NCI-H1105 (cell line): ENCODE measurements at regions not wholly inside any gene's neighbourhood (a gene's known extent, or its start where the extent isn't known, plus 50 kb on each side); places are given as distances from the start of the nearest gene placed in this dataset.
"Not testable (repeated sequence)": the region's sequence is repeated elsewhere in the genome, so short reads cannot be mapped to it uniquely, and the experiment has no call there.

Experiments used
- DNase-seq: peaks from one replicate; lab custom pipeline; 2025; lab: John Stamatoyannopoulos, UW

DNA sequence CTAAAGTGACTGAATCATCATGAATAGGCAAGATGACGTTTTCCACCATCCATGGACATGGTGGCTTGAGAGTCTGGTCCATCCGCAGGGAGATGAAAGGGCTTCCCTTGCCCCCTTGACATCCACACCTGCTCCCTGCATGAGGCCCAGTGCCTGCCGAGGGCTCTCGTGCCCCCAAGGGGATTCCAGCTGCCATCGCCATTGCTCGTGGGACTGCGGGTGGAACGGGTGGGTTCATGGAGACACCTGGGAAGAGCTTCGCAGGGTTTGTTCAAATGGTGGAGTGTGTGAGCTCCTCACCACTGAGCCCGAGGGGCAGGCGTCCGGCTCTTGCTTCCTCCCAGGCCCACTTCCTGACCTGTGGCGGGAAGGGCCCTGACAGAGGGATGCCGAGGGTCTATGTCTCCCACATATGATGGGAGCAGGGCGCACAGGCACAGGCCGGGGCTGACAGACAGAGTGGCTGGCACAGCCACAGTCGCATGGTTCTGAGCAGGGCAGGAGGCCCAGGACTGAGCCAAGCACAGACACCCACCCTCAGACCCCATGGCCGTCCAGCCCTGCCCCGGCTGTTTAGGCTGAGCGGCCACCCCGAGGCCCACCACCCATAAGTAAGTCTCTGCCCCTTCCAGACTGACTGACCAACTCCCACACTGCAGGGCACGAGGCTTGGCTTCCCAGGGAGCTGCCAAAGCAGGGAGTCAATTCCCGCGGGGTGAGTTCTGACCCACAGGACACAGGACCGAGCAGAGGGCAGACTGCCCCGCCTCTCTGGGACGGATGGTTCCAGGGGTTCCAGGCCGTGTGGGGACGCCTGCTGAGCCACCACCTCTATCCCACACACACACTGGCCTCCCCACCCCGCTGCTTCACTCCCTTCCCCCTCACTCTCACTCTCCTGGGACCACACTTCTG, 70.0 kb upstream of the PPP1R26 start:
- DNase-seq, result no peak

DNA sequence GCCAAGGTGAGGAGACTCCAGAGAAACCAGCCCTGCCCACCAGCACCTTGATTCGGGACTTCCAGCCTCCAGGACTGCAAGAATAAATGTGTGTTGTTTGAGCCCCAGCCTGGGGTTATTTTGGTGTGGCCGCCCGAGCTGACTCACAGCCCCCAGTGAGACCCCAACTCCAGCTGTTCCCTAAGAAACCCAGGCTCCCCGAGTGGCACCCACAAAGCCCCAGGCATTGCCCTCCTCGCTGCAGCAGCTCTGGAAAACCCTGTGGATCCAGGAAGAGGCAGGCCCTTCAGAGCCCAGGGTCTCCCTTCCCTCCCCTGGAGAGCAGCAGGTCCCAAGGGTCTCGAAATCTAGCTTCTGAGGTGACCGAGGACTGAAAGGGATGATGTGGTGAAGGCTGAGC, 69.2 kb upstream of the PPP1R26 start:
- DNase-seq, result no peak

DNA sequence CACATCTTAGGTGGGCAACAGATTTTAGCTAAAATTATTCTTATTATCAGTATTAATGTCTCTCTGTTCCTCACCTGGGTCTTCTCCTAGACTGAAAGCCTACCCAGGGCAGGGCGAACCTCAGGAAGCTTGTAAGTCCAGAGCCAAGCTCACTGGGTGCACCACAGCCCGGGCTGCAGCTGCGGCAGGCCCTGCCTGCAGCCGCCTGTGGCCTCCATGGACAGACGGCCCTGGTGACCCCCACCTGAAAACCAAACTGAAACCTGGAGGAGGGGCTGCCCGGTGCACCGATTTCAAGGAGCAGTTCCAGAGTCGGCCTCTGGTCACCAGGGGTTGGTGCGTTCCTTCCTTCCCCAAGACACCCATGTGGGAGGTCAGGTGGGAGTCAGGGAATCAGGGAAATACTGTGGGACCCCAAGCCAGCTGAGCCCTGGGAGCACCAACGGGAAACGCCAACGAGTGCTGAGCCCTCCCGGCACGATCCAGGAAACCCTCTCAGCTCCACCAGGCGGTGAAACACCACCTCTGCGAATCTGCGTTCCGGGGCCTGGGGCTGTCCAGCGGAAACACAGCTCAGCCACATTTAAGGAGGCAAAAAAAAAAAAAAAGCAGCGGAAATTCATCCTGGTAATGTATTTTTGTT, 68.6 kb upstream of the PPP1R26 start:
- no peak for DNase-seq

DNA sequence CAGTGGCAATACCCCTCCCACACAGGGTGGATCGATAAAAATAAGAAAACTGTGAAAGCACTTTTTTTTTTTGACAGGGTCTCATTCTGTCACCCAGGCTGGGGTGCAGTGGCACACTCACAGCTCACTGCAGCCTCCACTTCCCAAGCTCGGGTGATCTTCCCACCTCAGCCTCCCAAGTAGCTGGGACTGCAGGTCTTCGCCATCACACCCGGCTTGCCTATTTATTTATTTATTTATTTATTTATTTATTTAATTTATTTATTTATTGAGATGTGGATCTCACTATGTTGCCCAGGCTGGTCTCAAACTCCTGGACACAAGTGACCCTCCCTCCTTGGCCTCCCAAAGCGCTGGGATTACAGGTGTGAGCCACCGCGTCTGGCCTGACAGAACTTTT, 68.0 kb upstream of the PPP1R26 start:
- DNase-seq, result not testable (repeated sequence)

DNA sequence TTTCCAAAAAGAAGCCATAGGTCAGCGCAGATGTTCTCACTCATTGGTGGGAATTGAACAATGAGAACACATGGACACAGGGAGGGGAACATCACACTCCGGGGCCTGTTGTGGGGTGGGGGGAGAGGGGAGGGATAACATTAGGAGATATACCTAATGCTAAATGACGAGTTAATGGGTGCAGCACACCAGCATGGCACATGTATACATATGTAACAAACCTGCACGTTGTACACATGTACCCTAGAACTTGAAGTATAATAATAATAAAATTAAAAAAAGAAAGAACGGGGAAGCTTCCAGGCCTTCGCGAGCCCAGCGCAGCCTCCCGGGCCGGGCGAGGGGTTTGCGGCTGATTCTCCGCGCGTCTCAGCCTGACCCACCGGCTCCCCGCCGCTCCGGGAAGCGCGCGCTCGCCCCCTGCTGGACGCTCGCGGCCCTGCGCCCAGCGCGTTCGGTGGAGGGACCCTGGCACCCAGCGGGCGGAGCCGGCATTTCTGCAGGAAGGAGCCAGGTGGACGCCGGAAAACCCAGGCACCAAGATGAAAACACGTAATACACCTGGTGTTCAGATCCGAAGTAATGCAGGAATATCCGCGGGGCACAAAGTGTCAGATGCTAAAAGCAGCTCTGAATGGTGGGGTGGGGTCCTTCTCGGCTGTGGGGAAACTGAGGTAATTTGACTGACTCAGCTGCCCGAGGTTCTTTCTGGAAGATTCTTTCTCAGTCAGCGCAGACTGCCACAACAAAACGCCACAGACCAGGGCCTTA, 67.1 kb upstream of the PPP1R26 start:
- peak; percentile 45 for DNase-seq

DNA sequence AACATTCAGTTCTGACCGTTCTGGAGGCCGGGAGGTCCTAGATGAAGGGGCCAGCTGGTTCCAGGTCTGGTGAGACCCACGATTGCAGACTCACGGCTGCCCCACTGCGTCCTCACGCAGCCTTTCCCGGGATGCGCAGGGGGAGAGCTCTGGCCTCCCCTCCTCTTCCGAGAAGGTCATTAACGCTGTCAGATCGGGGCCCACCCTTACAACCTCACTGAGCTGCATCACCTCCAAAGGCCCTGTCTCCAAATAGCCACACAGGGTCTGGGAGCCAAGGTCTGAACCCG, 66.6 kb upstream of the PPP1R26 start:
- no peak for DNase-seq

DNA sequence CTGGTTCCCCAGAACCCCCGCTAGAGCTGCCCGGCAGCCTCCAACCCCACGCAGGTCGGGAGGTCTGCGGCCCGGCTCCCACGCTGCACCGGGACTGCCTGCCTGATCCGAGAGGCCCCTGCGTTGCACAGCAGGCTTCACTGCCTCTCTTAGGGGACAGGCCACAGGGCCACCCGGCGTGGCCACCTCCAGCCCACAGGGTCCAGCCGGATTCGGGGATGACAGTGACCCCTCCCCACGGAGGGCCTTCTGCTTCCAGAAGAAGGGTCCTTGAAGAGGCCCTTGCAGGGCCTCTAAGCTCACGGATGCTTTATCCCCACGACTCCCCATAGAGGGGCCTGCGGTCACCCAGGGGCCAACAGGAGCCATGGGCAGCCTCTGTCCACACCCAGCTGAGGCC, 66.1 kb upstream of the PPP1R26 start:
- DNase-seq, result no peak

DNA sequence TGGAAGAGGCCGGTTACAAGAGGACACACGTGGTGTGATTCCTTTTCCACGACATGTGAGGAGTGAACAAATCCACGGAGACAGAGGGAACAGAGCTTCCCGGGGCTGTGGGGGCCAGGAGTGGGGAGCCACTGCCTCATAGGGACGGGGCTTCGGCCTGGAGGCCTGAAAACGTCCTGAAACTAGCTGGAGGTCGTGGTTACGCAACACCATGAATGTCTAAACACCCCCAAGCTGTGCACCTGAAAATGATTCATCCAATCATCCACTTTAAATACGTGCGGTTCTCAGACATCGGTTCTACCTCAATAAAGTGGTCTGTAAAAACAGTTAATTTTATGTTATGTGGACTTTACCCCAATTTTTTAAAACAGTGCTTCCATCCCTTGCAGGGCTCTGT, 65.3 kb upstream of the PPP1R26 start:
- DNase-seq, result no peak

DNA sequence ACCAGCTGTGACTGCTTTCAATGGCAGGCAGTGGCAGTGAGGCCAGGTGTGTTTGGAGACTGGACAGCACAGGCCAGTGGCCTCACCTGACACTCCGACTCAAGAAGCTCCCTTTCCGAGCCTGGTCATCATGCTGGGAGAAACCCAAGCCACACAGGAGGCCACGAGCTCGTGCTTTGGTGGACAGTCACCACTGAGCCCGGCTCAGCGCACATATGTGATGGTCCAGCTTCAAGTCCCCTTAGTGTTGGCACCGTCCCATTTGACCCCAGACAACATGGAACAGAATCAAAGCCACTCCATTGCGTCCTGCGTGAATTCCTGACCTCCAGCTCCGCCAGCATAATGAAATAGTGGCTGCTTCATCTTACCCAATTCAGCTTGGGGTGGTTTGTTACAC, 64.0 kb upstream of the PPP1R26 start:
- no peak for DNase-seq

DNA sequence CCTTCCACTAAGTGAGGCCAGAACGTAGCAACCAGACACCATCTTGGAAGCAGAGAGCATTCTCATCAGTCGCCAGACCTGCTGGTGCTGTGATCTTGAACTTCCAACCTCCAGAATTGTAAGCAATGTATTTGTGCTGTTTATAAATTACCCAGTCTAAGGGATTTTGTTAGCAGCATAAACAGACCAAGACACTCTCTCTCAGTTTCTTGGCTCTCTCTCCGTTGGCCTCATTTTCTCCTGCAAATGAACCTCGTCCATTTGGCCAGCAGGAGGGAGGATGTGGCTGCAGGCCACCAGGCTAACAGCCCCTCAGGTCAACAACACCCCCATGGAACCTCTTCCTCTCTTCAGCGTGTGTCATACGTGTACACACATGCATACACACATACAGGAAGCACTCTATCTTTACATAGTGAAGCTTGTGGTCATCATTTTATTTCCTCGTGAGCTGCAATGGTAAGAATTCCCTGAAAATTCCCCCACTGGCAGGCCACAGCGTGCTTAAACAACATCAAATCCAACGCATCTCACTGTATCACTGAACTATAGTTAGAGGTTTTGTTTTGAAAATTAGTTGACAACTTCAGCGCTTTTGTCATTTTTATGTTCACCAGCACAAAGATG, 62.8 kb upstream of the PPP1R26 start:
- no peak for DNase-seq

DNA sequence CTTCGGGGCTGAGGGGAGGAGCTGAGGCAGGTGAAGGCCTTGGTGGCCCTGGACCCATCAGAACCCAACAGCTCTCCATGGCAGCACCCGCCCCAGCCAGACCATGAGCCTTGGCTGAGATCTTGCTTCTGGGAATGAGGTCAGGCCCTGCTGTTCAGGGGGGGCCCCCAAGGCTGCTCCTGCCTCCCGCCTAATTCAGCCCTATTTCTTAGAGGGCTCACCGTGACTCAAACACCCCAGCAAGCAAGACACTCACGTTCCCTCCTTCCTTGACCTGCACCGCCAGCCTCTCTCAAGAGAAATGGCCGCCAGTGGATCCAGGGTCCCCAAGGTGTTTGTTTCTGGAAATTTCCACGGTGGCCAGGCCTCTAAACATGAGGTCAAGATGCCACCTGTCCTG, 61.4 kb upstream of the PPP1R26 start:
- DNase-seq, result no peak

DNA sequence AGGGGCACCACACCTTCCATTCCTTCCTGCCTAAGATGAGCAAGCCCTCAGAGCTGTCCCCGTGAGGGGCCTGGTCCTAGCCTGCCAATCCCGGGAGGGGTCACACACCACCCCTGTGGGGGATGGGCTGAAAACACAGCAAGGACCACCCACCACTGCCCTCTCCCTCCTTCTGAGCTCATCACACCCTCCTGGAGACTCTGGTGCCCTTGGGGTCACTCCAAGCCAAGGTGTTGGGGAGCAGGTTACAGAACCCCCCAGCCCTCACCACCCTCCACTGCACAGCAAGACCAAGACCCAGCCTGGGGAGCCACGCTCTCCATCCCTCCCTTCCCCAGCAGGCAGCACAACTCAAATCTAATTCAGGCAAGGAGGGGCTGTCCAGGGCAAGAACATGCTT, 60.5 kb upstream of the PPP1R26 start:
- DNase-seq, result no peak

DNA sequence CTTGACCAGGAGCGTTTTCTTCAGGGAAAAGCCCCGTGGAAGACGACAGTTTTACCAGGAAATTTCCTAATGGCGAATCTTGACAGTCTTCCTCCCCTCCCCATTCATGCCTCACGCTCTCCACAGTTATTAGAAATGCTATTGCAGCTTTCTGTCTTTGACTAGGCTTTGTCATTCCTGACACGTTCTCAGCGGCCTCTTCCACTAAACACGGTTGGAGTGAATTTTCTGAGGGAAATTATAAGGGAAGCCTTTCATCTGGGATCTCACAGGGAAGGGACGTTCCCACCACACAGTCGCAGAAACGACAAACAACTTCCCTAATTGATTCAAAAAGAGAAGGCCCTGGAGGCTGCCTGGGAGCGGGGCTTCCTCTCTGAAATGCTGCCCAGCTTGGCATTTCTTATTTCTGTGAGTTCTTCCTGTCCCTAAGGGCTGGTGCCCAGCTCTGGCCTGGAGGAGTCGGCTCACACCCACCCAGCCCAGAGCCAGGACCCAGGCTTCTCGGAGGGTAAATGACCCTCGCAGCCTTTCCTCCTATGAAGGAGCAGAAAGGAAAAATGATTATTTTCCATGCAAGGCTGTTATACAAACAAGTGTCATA, 57.1 kb upstream of the PPP1R26 start:
- DNase-seq, result no peak

DNA sequence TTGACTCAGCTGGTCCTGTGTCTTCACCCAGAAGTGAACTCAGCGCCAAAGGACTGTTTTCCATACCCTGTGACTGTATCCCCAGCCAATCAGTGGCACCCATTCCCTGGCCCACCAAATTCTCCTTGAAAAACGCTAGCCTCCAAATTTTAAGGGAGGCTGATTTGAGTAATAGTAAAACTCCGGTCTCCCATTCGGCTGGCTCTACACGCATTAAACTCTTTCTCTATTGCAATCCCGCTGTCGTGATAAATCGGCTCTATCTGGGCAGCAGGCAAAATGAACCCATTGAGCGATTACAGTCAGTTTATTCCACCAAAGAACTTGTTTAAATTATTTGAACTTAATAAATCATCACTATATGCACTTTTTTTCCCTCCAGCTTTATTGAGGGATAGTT, 55.9 kb upstream of the PPP1R26 start:
- no peak for DNase-seq
